ENCODE measurements at regions not wholly inside any gene's neighbourhood (a gene's known extent, or its start where the extent isn't known, plus 50 kb on each side); places are given as distances from the start of the nearest gene placed in this dataset.

GRCh38 chr17:27384261-27384701 lies 72.0 kb upstream of the KSR1 start:
- TF ChIP-seq CTCF (IDR thresholded peaks at IDR 0.05) (no peak), POLR2AphosphoS5 (IDR thresholded peaks at IDR 0.05) (no peak), POLR2A (IDR thresholded peaks at IDR 0.05) (no peak)
